ENCODE measurements at regions not wholly inside any gene's neighbourhood (a gene's known extent, or its start where the extent isn't known, plus 50 kb on each side); places are given as distances from the start of the nearest gene placed in this dataset.

- TF ChIP-seq CTCF (IDR thresholded peaks at IDR 0.05; ENCODE audit: borderline replicate concordance, extremely low read depth, low read length, poor library complexity, severe bottlenecking) (no peak), EZH2 (IDR thresholded peaks at IDR 0.05; ENCODE audit: borderline replicate concordance, low read depth, low read length, severe bottlenecking) (no peak)
Observed at GRCh38 chr3:68162644-68163043, 508.2 kb upstream of the SUCLG2 start.

All from DND-41 (cell line).